IPS DF 6.9 (cell line): ENCODE measurements at regions not wholly inside any gene's neighbourhood (a gene's known extent, or its start where the extent isn't known, plus 50 kb on each side); places are given as distances from the start of the nearest gene placed in this dataset.

Source experiments
- DNase-seq: peaks from one replicate; pipeline ENCODE4 v3.0.0-alpha.2; 2013; ENCODE audit warnings: low read depth, low spot score
- H3K27ac ChIP-seq: one replicate; pipeline ENCODE4 v1.5.1; 2013; ENCODE audit warnings: low read length, control low read depth
- H3K27me3 ChIP-seq: 2 replicates; pipeline ENCODE4 v1.6.1; 2013; ENCODE audit warnings: mild to moderate bottlenecking, low read length; ENCODE audit not compliant: control insufficient read depth, insufficient read depth
- H3K36me3 ChIP-seq: 2 replicates; pipeline ENCODE4 v1.6.1; 2013; ENCODE audit warnings: low read length; ENCODE audit not compliant: control insufficient read depth, insufficient read depth
- H3K4me1 ChIP-seq: 2 replicates; pipeline ENCODE4 v1.6.1; 2013; ENCODE audit warnings: low read length; ENCODE audit not compliant: control insufficient read depth, insufficient read depth
- H3K4me3 ChIP-seq: 2 replicates; pipeline ENCODE4 v1.5.1; 2013; ENCODE audit warnings: mild to moderate bottlenecking, low read length
- H3K9me3 ChIP-seq: 2 replicates; pipeline ENCODE4 v1.6.1; 2013; ENCODE audit warnings: low read length, inconsistent platforms; ENCODE audit not compliant: control insufficient read depth, insufficient read depth
- WGBS: extraction: QIAGEN DNeasy Blood & Tissue Kit; methylation state at CpG from one replicate; pipeline ENCODE4 v1.1.7; 2013; ENCODE audit warnings: mixed read lengths, missing lambda C conversion rate; ENCODE audit not compliant: insufficient read length, insufficient coverage; 5-methylcytosine and 5-hydroxymethylcytosine counted together

DNA sequence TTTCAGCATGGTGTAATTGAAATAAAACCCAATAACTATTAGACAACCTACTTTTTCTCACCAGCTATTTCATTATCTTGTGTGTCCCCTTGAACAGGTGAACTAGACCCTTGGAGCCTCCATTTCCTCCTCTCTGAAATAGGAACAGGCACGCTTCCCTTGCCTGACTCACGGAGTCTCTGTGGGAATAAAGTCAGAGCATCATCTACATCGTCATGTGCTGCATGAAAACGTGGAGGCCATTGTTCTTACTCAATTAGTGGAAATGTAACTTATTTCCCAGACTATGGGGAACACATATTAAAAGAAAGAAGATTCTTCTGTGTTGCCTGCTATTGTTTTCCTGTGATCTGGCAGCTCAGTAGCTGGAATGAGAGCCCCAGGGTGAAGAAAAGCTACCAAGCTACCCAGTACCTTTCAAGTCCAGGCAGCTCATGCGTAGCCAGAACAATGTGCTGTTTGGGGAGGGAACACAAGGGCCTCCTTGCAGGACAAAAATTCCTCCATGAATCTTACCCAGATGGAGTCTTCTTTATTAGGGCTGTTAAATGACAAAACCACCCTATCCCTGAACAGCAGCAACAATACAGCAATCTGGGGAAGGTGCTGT lies 59.8 kb downstream of the SOX11 start:
- WGBS = no CpG with 5 or more reads among the region's 5 CpGs
- Histone ChIP-seq H3K4me1 (no peaks in the 10 kb centered on the region), H3K4me3 (no peak overlapping the region), H3K9me3 (no peaks in the 10 kb centered on the region), H3K27ac (no peak overlapping the region), H3K27me3 (no peaks in the 10 kb centered on the region), H3K36me3 (no peaks in the 10 kb centered on the region)
- DNase-seq = no peak

DNA sequence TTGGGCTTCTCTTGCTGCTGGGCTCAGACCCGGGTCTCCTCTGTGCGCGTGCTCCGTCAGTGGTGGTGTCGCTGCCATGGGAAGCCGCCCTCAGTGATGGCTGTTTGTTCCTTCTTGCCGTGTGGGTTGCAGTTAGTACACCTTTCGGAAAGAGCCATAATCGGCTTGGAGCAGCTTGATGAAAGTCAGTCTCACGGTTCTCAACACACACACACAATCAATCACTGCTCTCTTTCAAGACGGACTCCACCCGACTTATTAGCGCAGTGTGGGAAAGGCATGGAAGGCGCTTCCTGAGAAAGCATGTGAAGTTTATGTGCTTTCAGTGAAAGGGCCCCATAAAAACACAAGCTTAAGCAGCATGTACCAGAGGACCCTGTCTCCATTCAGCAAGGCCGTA lies 64.1 kb downstream of the SOX11 start:
- Histone ChIP-seq H3K36me3 (no peaks in the 10 kb centered on the region), H3K27ac (no peak overlapping the region), H3K4me3 (no peak overlapping the region), H3K27me3 (no peaks in the 10 kb centered on the region), H3K4me1 (no peaks in the 10 kb centered on the region), H3K9me3 (no peaks in the 10 kb centered on the region)
- no CpG with 5 or more reads among the region's 15 CpGs for WGBS
- no peak for DNase-seq

DNA sequence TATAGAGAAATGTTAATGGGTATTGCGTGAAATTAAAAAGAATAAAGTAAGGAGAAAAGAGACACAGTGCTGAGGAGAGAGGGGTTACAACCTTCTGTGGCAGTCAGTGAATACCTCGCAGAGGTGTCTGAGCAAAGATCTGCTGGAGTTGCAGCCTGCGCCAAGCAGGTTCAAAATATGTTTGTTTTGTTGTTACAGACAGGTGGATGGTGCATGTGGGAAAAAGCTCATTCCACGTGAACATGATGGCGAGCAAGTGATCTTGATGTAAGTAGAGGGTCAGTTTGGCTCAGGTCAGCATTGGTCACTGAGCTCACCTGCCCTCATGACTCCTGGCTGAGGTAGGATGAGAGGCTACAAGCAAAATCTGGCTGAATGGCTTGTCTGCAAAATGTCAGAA lies 66.2 kb downstream of the SOX11 start:
- Histone ChIP-seq H3K36me3 (no peaks in the 10 kb centered on the region), H3K4me1 (no peaks in the 10 kb centered on the region), H3K27me3 (no peaks in the 10 kb centered on the region), H3K27ac (no peak overlapping the region), H3K4me3 (no peak overlapping the region), H3K9me3 (no peaks in the 10 kb centered on the region)
- DNase-seq = no peak
- 100% methylated on average over 1 of the region's 5 CpGs for WGBS

DNA sequence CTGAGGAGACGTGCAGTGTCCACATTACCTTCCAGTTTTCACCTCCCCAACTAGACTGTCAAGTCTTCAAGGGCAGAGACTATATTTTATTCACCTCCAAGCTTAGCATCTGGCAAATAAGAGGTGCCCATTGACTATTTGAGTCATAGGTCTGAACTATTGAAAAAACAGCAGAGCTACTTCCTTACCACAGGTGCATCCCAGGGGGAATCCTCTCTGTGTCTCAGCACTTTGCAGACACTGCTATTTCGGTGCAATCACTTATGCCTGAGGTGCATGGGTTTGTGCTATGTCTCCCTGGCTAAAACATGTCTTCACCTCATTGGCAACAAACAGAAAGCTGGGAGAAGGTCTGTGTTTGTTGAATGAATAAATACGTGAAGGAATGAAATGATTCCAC lies 67.8 kb downstream of the SOX11 start:
- no CpG with 5 or more reads among the region's 3 CpGs for WGBS

DNA sequence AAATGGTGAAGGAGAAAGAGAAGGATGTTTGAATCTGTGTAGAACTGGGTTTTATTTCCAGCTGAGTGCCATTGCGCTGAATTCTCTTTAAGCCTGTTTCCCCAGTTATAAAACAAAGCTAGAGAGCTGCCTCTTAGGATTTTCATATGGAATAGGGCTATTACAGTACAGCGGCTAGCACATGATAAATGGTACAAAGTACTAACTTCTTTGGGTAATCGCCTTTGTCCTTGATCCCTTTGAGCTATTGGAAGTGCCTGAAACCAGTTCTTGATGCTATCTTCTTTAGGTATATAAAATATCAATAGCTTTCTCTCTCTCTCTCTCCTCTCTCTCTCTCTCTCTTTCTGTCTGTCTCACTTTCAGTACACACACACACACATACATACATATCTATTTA lies 71.3 kb downstream of the SOX11 start:
- H3K4me1 ChIP-seq = 0 out of 2 replicates have a peak, but pooled peaks cover 2% of the 10 kb centered on the region
- no peak for DNase-seq
- no peak overlapping the region for H3K4me3 ChIP-seq
- no peaks in the 10 kb centered on the region for H3K9me3 ChIP-seq
- no peaks in the 10 kb centered on the region for H3K36me3 ChIP-seq
- no peak overlapping the region for H3K27ac ChIP-seq
- no CpG with 5 or more reads among the region's 3 CpGs for WGBS
- H3K27me3 ChIP-seq = no peaks in the 10 kb centered on the region

More for the DNA sequence above, 67.8 kb downstream of the SOX11 start:
- no peaks in the 10 kb centered on the region for H3K9me3 ChIP-seq
- H3K4me3 ChIP-seq = no peak overlapping the region
- no peak for DNase-seq
- no peaks in the 10 kb centered on the region for H3K4me1 ChIP-seq
- no peaks in the 10 kb centered on the region for H3K27me3 ChIP-seq
- no peak overlapping the region for H3K27ac ChIP-seq
- no peaks in the 10 kb centered on the region for H3K36me3 ChIP-seq

DNA sequence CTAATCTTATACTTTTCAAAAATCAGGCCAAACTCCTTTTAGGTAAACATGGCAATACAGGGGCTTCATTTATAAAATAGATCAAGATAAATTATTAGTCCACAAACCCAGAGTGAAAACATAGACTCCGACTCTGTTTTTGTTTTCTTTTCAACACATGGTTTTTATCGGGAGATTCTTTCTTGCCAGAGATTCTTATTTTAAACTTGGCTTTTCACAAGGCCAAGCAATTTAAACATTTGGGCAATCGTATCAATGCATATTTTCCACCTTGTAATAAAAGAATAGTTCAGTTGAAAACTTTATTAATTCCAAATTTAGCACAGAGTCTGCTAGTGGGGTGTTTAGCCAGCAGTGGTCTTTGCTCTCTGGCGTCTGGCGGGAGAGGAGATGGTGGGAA lies 71.9 kb downstream of the SOX11 start:
- Histone ChIP-seq H3K27ac (no peak overlapping the region), H3K27me3 (no peaks in the 10 kb centered on the region), H3K4me3 (no peak overlapping the region), H3K9me3 (no peaks in the 10 kb centered on the region), H3K36me3 (no peaks in the 10 kb centered on the region), H3K4me1 (0 out of 2 replicates have a peak, but pooled peaks cover 2% of the 10 kb centered on the region)
- DNase-seq = no peak
- no CpG with 5 or more reads among the region's 5 CpGs for WGBS

DNA sequence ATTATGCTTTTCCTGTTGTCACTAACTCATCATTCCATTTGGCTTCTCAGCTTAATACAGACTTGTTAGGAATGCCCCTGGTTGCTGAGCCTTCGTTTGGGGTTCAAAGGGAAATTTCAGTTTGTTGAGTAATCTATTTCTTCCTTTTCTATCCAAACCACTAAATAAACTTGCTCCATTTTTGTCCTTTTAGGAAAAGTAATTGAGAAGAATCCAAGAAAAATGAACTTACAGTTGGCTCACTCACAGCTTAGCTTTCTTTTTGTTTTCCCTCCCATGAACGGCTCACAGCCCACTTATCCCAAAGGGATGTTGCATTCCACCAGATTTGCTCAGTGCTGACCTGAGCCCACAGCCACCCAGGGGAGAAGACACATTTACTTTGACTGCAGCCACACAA lies 73.9 kb downstream of the SOX11 start:
- Histone ChIP-seq H3K4me3 (no peak overlapping the region), H3K27ac (no peak overlapping the region), H3K9me3 (no peaks in the 10 kb centered on the region), H3K36me3 (no peaks in the 10 kb centered on the region), H3K27me3 (no peaks in the 10 kb centered on the region), H3K4me1 (0 out of 2 replicates have a peak, but pooled peaks cover 2% of the 10 kb centered on the region)
- WGBS = no CpG with 5 or more reads among the region's 2 CpGs
- no peak for DNase-seq

DNA sequence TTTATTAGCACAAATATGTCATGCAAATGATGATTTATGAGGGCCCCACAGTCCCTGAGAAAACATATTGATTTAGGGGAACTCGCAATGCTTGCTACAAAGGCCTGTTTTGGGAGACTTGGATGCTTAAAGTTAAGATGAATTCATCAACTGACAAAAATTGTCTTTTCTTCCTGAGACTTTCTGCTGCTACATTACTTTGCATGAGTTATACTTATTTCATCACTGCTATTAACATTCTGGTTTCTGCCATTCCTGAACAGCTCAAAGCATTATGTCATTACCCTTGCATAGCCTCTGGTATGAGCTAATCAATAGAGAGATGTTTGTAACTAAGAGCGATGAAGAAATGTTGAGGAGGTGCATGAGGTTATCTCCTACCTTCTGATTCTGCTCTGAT lies 74.4 kb downstream of the SOX11 start:
- Histone ChIP-seq H3K9me3 (no peaks in the 10 kb centered on the region), H3K27me3 (no peaks in the 10 kb centered on the region), H3K4me1 (0 out of 2 replicates have a peak, but pooled peaks cover 2% of the 10 kb centered on the region), H3K36me3 (no peaks in the 10 kb centered on the region), H3K27ac (no peak overlapping the region), H3K4me3 (no peak overlapping the region)
- no peak for DNase-seq
- WGBS = no CpG with 5 or more reads among the region's 2 CpGs

DNA sequence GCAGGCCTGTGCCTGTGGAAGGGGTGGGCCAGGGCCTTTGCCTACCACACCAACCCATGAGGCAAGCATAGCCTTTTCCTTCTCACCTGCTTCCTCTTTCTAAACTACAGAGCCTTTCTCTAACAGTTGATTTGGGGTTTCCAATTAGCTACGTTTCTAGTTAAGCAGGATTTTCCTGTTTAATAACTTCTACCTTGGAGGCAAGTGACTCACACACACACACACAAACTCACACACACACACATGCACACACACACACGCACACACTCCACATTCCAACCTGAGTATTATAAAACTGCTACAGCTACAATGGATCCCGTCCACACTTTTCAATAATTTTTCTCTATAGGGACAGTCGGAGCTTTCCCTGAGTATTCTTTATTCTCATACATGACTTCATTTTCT lies 84.9 kb downstream of the SOX11 start:
- no peak overlapping the region for H3K27ac ChIP-seq

DNA sequence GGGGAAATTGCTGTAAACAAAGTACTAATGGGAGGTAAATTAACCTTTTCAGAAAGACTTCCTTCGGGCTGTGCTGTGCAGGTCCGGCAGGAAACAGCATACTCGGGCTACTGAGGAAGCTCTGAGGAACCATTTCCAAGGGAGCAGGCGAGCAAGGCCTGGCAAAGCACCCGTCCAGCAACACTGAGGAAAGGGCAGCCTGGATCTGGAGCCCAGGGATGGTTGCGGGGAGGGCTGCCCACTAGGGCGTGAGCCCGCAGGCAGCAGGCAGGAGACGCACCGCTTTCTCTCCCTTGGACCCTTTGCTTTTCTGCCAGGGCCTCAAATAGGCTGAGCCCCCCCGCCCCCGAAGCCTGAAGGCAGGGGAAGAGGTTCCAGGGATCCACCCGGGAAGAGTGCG lies 89.5 kb downstream of the SOX11 start:
- DNase-seq = no peak
- no peaks in the 10 kb centered on the region for H3K9me3 ChIP-seq
- H3K4me3 ChIP-seq = no peak overlapping the region
- WGBS = no CpG with 5 or more reads among the region's 14 CpGs
- H3K27ac ChIP-seq = no peak overlapping the region
- H3K27me3 ChIP-seq = no peaks in the 10 kb centered on the region
- no peaks in the 10 kb centered on the region for H3K36me3 ChIP-seq
- H3K4me1 ChIP-seq = no peaks in the 10 kb centered on the region

More for the DNA sequence above, 84.9 kb downstream of the SOX11 start:
- WGBS = no CpG with 5 or more reads among the region's 4 CpGs
- no peaks in the 10 kb centered on the region for H3K4me1 ChIP-seq
- no peaks in the 10 kb centered on the region for H3K36me3 ChIP-seq
- H3K9me3 ChIP-seq = no peaks in the 10 kb centered on the region
- no peaks in the 10 kb centered on the region for H3K27me3 ChIP-seq
- H3K4me3 ChIP-seq = no peak overlapping the region
- no peak for DNase-seq

DNA sequence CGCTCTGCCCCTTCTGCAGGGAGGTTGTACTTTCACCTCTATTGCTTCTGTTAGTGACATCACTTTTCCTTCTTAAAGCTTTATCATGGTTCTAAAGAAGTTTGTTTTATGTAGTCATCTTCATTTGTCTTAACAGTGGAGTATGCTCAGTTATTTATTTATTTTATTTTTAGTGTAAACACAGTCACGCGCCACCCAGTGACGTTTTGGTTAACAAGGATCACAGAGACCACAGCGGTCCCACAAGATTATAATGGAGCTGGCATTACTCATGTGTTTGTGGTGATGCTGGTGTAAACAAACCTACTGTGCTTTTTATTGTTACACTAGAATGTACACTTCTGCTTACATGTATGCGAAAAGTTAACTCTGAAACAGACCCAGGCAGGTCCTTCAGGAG lies 89.9 kb downstream of the SOX11 start:
- H3K4me1 ChIP-seq = no peaks in the 10 kb centered on the region
- no peaks in the 10 kb centered on the region for H3K9me3 ChIP-seq
- DNase-seq = no peak
- H3K4me3 ChIP-seq = no peak overlapping the region
- H3K36me3 ChIP-seq = no peaks in the 10 kb centered on the region
- no peaks in the 10 kb centered on the region for H3K27me3 ChIP-seq
- H3K27ac ChIP-seq = no peak overlapping the region
- no CpG with 5 or more reads among the region's 6 CpGs for WGBS
